Trophoblast cell (in vitro differentiated cells and primary cell): ENCODE measurements at regions not wholly inside any gene's neighbourhood (a gene's known extent, or its start where the extent isn't known, plus 50 kb on each side); places are given as distances from the start of the nearest gene placed in this dataset.

Experiments
- DNase-seq, 2 donors: peaks; one replicate each; pipeline ENCODE4 v3.0.0-alpha.2; 2016
- H2AFZ ChIP-seq: 2 replicates; pipeline ENCODE4 v1.6.1; 2013; ENCODE audit warnings: low read length, moderate library complexity, mild to moderate bottlenecking; ENCODE audit not compliant: insufficient read depth, poor library complexity
- H2AK5ac ChIP-seq: 2 replicates; pipeline ENCODE4 v1.6.1; 2013; ENCODE audit warnings: mild to moderate bottlenecking, low read length
- H2BK120ac ChIP-seq: 2 replicates; pipeline ENCODE4 v1.6.1; 2013; ENCODE audit warnings: low read length, mild to moderate bottlenecking, moderate library complexity; ENCODE audit not compliant: insufficient read depth, poor library complexity
- H2BK12ac ChIP-seq: 2 replicates; pipeline ENCODE4 v1.6.1; 2013; ENCODE audit warnings: mild to moderate bottlenecking, low read length, moderate library complexity
- H2BK5ac ChIP-seq: 2 replicates; pipeline ENCODE4 v1.6.1; 2013; ENCODE audit warnings: low read length, low read depth, moderate library complexity, mild to moderate bottlenecking; ENCODE audit not compliant: poor library complexity
- H3K14ac ChIP-seq: 2 replicates; pipeline ENCODE4 v1.6.1; 2013; ENCODE audit warnings: mild to moderate bottlenecking, low read length
- H3K18ac ChIP-seq: 2 replicates; pipeline ENCODE4 v1.6.1; 2013; ENCODE audit warnings: mild to moderate bottlenecking, low read length
- H3K23ac ChIP-seq: 2 replicates; pipeline ENCODE4 v1.6.1; 2013; ENCODE audit warnings: low read length
- H3K27ac ChIP-seq: 2 replicates; pipeline ENCODE4 v1.5.1; 2013; ENCODE audit warnings: low read depth, mild to moderate bottlenecking, inconsistent platforms, low read length, moderate library complexity
- H3K27me3 ChIP-seq: 2 replicates; pipeline ENCODE4 v1.6.1; 2013; ENCODE audit warnings: inconsistent platforms, mild to moderate bottlenecking, low read length, moderate library complexity; ENCODE audit not compliant: insufficient read depth
- H3K36me3 ChIP-seq, 2 experiments: 1 replicate in 1 of 2; 2 replicates in 1 of 2; pipeline ENCODE4 v1.6.1; 2013; ENCODE audit warnings: low read length in 2 of 2, mild to moderate bottlenecking in 2 of 2, moderate library complexity in 1 of 2; ENCODE audit not compliant: insufficient read depth in 2 of 2, control insufficient read depth in 1 of 2
- H3K4ac ChIP-seq: 2 replicates; pipeline ENCODE4 v1.6.1; 2013; ENCODE audit warnings: low read depth, mild to moderate bottlenecking, low read length, moderate library complexity
- H3K4me1 ChIP-seq, 2 experiments: 1 replicate in 1 of 2; 2 replicates in 1 of 2; pipeline ENCODE4 v1.6.1; 2013; ENCODE audit warnings: low read length in 2 of 2, mild to moderate bottlenecking in 2 of 2, moderate library complexity in 1 of 2; ENCODE audit not compliant: insufficient read depth in 2 of 2, control insufficient read depth in 1 of 2
- H3K4me2 ChIP-seq: 2 replicates; pipeline ENCODE4 v1.6.1; 2013; ENCODE audit warnings: inconsistent platforms, mild to moderate bottlenecking, low read length, moderate library complexity
- H3K4me3 ChIP-seq: 2 replicates; pipeline ENCODE4 v1.5.1; 2013; ENCODE audit warnings: mild to moderate bottlenecking, low read depth, low read length, inconsistent platforms
- H3K79me1 ChIP-seq: one replicate; pipeline ENCODE4 v1.6.1; 2013; ENCODE audit warnings: low read length
- H3K79me2 ChIP-seq: 2 replicates; pipeline ENCODE4 v1.6.1; 2013; ENCODE audit warnings: low read length, mild to moderate bottlenecking; ENCODE audit not compliant: control insufficient read depth, insufficient read depth, poor library complexity
- H3K9ac ChIP-seq: 2 replicates; pipeline ENCODE4 v1.6.1; 2013; ENCODE audit warnings: mild to moderate bottlenecking, low read length
- H3K9me3 ChIP-seq: 2 replicates; pipeline ENCODE4 v1.6.1; 2013; ENCODE audit warnings: low read depth, mild to moderate bottlenecking, control low read depth, inconsistent platforms, low read length; ENCODE audit not compliant: insufficient read depth
- H4K12ac ChIP-seq: 2 replicates; pipeline ENCODE4 v1.6.1; 2013; ENCODE audit warnings: low read depth, mild to moderate bottlenecking, low read length, moderate library complexity
- H4K8ac ChIP-seq: 2 replicates; pipeline ENCODE4 v1.6.1; 2013; ENCODE audit warnings: low read depth, mild to moderate bottlenecking, low read length, moderate library complexity
- H4K91ac ChIP-seq: one replicate; pipeline ENCODE4 v1.6.1; 2013; ENCODE audit warnings: low read depth, mild to moderate bottlenecking, low read length, moderate library complexity
- WGBS: extraction: QIAGEN DNeasy Blood & Tissue Kit; methylation state at CpG from one replicate; pipeline ENCODE4 v1.1.7; 2013; ENCODE audit warnings: missing lambda C conversion rate; ENCODE audit not compliant: insufficient read length, insufficient coverage; ENCODE audit errors: extremely low coverage; 5-methylcytosine and 5-hydroxymethylcytosine counted together

DNA sequence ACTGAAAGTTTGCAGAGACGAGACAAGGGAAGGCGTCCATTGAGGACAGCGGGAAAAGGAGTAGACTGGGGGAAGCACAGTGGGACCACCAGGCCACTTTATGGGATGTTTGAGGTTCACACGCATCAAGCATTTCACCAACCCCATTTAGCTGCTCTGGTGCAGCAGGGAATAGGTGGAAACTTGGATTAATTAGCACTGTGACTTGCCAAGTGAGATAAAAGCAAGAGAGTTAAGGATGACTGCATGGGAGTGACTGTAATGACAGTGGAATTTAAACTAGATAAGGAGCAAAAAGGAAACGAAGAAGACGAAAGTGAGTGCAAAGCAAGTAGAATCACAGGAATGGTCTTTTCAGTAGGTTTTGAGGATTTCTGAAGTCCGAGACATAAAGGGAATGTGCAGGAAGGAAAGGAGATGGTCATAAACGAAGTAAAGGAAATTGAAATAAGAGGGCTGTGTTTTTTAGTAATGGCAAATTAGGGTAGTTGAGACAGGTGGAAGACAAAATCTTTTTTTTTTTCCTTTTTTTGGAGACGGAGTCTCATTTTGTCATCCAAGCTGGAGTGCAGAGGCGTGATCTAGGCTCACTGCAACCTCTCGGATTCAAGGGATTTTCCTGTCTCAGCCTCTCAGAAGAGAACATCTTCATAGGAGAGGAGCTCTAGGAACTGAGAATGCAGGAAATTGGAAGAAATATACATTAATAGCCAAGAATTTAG lies 119.0 kb upstream of the MAP9 start:
- H3K9ac ChIP-seq = no peak overlapping the region
- H3K27ac ChIP-seq = no peak overlapping the region
- no peak overlapping the region for H4K8ac ChIP-seq
- H3K79me2 ChIP-seq = no peaks in the 10 kb centered on the region
- H2AFZ ChIP-seq = no peak overlapping the region
- no peak overlapping the region for H4K91ac ChIP-seq
- no peak overlapping the region for H3K23ac ChIP-seq
- no peak for DNase-seq
- H3K4ac ChIP-seq = no peak overlapping the region
- H3K18ac ChIP-seq = no peak overlapping the region
- no peaks in the 10 kb centered on the region for H3K9me3 ChIP-seq
- H2BK5ac ChIP-seq = no peak overlapping the region
- no peaks in the 10 kb centered on the region for H3K27me3 ChIP-seq
- H2BK12ac ChIP-seq = no peak overlapping the region
- H3K4me1 ChIP-seq = no peaks in the 10 kb centered on the region
- no peaks in the 10 kb centered on the region for H3K36me3 ChIP-seq
- no CpG with 5 or more reads among the region's 11 CpGs for WGBS
- no peak overlapping the region for H4K12ac ChIP-seq
- no peaks in the 10 kb centered on the region for H3K79me1 ChIP-seq
- H3K4me2 ChIP-seq = no peak overlapping the region
- H2BK120ac ChIP-seq = no peak overlapping the region
- H3K14ac ChIP-seq = no peak overlapping the region
- H3K4me3 ChIP-seq = no peak overlapping the region
- no peak overlapping the region for H2AK5ac ChIP-seq

DNA sequence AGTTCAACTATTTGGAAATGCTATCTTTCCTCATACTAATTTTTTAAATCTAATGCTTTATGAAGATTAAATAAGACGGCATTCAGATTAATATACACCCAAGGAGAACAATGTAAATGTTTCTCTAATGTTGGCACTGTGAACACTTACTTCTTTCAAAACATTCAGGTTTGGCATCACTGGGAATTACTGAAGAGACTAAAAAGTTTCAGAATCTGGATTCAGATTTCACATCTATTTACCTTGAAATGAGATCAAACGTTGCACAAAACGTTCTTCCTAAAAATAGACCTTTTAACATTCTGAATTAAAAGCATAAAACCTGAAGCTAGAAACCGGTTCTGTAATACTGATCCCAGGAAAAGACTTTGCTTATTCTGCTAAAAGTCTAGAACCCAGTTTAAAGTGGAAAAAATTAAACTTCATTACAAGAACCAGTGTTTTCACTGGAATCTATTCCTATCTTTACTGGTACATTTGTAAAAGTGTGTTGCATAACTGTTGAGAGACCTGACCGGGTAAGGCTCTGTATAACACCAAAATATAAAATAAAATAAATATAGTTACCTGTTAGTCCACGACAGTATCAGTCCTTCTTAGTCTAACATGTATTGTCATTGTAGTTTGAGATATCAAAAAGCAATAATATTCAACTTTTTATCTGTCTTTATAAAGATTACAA lies 117.4 kb upstream of the MAP9 start:
- no peaks in the 10 kb centered on the region for H3K27me3 ChIP-seq
- H3K4me1 ChIP-seq = no peaks in the 10 kb centered on the region
- H3K4me2 ChIP-seq = no peak overlapping the region
- no peaks in the 10 kb centered on the region for H3K36me3 ChIP-seq
- no peak overlapping the region for H2BK120ac ChIP-seq
- H3K18ac ChIP-seq = no peak overlapping the region
- no peak for DNase-seq
- H2AFZ ChIP-seq = no peak overlapping the region
- H3K27ac ChIP-seq = no peak overlapping the region
- H4K91ac ChIP-seq = no peak overlapping the region
- no peak overlapping the region for H3K4ac ChIP-seq
- no CpG with 5 or more reads among the region's 6 CpGs for WGBS
- H4K12ac ChIP-seq = no peak overlapping the region
- no peak overlapping the region for H2BK5ac ChIP-seq
- H3K9ac ChIP-seq = no peak overlapping the region
- no peaks in the 10 kb centered on the region for H3K79me1 ChIP-seq
- H4K8ac ChIP-seq = no peak overlapping the region
- no peak overlapping the region for H3K23ac ChIP-seq
- no peak overlapping the region for H2AK5ac ChIP-seq
- no peaks in the 10 kb centered on the region for H3K79me2 ChIP-seq
- no peak overlapping the region for H3K4me3 ChIP-seq
- H3K9me3 ChIP-seq = no peaks in the 10 kb centered on the region
- H2BK12ac ChIP-seq = no peak overlapping the region
- H3K14ac ChIP-seq = no peak overlapping the region

DNA sequence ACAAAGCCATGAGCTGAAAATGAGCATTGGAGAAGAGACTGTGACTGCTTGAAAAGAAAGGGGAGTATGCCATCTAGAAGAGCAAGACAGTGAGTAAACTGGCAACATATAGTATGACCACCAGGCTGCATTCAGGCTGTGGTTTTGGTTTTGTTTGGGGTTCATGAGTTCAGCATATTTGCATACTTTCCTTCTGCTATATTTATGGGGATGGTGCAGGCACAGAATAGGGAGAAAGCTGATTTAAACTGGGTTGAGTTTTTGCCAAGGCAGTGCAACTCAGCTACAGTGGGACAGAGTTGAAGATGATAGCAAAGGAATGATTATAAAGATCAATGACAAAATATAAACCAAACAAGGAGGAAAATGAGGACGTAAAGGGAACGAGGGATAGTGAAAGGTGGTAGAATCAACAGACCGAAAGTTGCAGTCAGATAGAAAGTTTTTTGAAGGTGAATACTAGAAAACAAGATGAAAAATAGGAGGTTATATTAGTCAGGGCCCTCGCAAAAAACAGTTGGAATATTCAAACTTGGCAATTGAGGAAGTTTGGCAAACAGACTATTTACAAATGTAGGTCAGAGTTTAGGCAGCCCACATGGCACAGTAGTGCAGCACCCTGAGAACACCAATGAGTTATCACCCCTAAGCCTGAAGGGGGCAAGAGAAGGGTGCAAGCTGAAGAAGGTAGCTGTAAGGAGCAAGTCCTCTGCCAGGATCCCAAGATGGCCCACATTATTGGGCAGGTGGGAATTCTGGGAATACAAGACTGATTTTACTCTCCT lies 114.8 kb upstream of the MAP9 start:
- no peak overlapping the region for H3K4ac ChIP-seq
- H3K14ac ChIP-seq = no peak overlapping the region
- no peak overlapping the region for H3K9ac ChIP-seq
- no peak overlapping the region for H4K8ac ChIP-seq
- no peak overlapping the region for H3K4me2 ChIP-seq
- no peaks in the 10 kb centered on the region for H3K79me2 ChIP-seq
- no peaks in the 10 kb centered on the region for H3K4me1 ChIP-seq
- H3K79me1 ChIP-seq = no peaks in the 10 kb centered on the region
- no peak overlapping the region for H2AK5ac ChIP-seq
- no peak for DNase-seq
- no peak overlapping the region for H2BK5ac ChIP-seq
- no peak overlapping the region for H3K18ac ChIP-seq
- no peak overlapping the region for H3K23ac ChIP-seq
- no peaks in the 10 kb centered on the region for H3K27me3 ChIP-seq
- no peaks in the 10 kb centered on the region for H3K9me3 ChIP-seq
- WGBS = 100% methylated on average over 3 of the region's 4 CpGs
- no peak overlapping the region for H2BK12ac ChIP-seq
- H2AFZ ChIP-seq = no peak overlapping the region
- no peaks in the 10 kb centered on the region for H3K36me3 ChIP-seq
- H4K12ac ChIP-seq = no peak overlapping the region
- no peak overlapping the region for H3K4me3 ChIP-seq
- H3K27ac ChIP-seq = no peak overlapping the region
- no peak overlapping the region for H4K91ac ChIP-seq
- no peak overlapping the region for H2BK120ac ChIP-seq

DNA sequence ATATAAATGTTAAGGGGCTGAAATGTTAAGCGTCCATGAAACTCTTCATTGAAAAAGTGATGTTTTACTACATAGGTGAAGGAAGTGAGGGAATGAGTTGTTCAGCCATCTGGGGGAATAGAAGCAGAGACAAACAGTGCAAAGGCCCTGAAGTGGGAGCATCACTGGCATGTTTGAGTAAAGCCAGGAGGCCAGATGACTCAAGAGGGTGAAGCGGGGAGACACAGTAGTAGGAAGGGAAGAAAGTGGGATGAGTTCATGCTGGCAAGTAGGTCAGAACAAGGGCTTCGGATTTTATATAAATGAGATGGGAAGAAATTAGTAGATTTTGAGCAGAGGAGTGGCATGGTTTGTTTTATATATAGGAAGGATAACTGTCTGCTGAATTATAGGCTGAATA lies 112.5 kb upstream of the MAP9 start:
- Histone ChIP-seq H3K79me2 (no peaks in the 10 kb centered on the region), H3K27me3 (no peaks in the 10 kb centered on the region), H3K79me1 (no peaks in the 10 kb centered on the region), H3K4me3 (no peak overlapping the region), H3K14ac (no peak overlapping the region), H3K36me3 (no peaks in the 10 kb centered on the region), H3K9me3 (no peaks in the 10 kb centered on the region), H3K27ac (no peak overlapping the region), H2AK5ac (no peak overlapping the region), H3K4ac (no peak overlapping the region), H4K12ac (no peak overlapping the region), H2BK12ac (no peak overlapping the region), H3K18ac (no peak overlapping the region), H4K91ac (no peak overlapping the region), H2BK5ac (no peak overlapping the region), H3K23ac (no peak overlapping the region), H4K8ac (no peak overlapping the region), H2BK120ac (no peak overlapping the region), H3K9ac (no peak overlapping the region), H3K4me2 (no peak overlapping the region), H2AFZ (no peak overlapping the region), H3K4me1 (no peaks in the 10 kb centered on the region)
- WGBS = 100% methylated on average over 1 of the region's 3 CpGs
- DNase-seq = no peak
